Stimulated activated naive CD8-positive, alpha-beta T cell treated with anti-CD3 and anti-CD28 coated beads, Interleukin-15, Interleukin-2, amounts not matched to agents 100 U/mL and 50 U/mL, for 24 hours (primary cell): ENCODE measurements at regions not wholly inside any gene's neighbourhood (a gene's known extent, or its start where the extent isn't known, plus 50 kb on each side); places are given as distances from the start of the nearest gene placed in this dataset.
"Not testable (repeated sequence)": the region's sequence is repeated elsewhere in the genome, so short reads cannot be mapped to it uniquely, and the experiment has no call there.

Experiments
- ATAC-seq: fragments of 150-1000 bp; cut with Tn5 transposase; one replicate; pipeline ENCODE4 v1.10.0; 2021
- DNase-seq: peaks from one replicate; pipeline ENCODE4 v3.0.0; 2021

- no peak for ATAC-seq
- no peak for DNase-seq
Measured at GRCh38 chr4:128649161-128649560, 160.3 kb upstream of the JADE1 start.

- ATAC-seq (no peak), DNase-seq (no peak)
Measured at GRCh38 chr4:128648021-128648420, 161.5 kb upstream of the JADE1 start.

- not testable (repeated sequence) for ATAC-seq, DNase-seq
Measured at GRCh38 chr4:128646893-128647292, 162.6 kb upstream of the JADE1 start.

GRCh38 chr4:128644693-128645654 is 164.5 kb upstream of the JADE1 start:
- not testable (repeated sequence) for DNase-seq, ATAC-seq

GRCh38 chr4:128644107-128644506 is 165.4 kb upstream of the JADE1 start:
- not testable (repeated sequence) for ATAC-seq

GRCh38 chr4:128641566-128641965 is 167.9 kb upstream of the JADE1 start:
- DNase-seq, ATAC-seq: not testable (repeated sequence)

More at GRCh38 chr4:128644107-128644506, 165.4 kb upstream of the JADE1 start:
- not testable (repeated sequence) for DNase-seq

- DNase-seq = no peak
- no peak for ATAC-seq
Measured at GRCh38 chr4:128639541-128640270, 169.8 kb upstream of the JADE1 start.

- ATAC-seq = no peak
- DNase-seq = no peak
Measured at GRCh38 chr4:128636906-128637305, 172.6 kb upstream of the JADE1 start.

- no peak for ATAC-seq
- no peak for DNase-seq
Measured at GRCh38 chr4:128635955-128636560, 173.4 kb upstream of the JADE1 start.

GRCh38 chr4:128635141-128635954 is 174.2 kb upstream of the JADE1 start:
- no peak for ATAC-seq
- DNase-seq = no peak

GRCh38 chr4:128633067-128633466 is 176.4 kb upstream of the JADE1 start:
- ATAC-seq (no peak), DNase-seq (no peak)

GRCh38 chr4:128630871-128631270 is 178.6 kb upstream of the JADE1 start:
- ATAC-seq = no peak
- no peak for DNase-seq

- DNase-seq (no peak), ATAC-seq (no peak)
Measured at GRCh38 chr4:128623508-128624215, 185.8 kb upstream of the JADE1 start.

- not testable (repeated sequence) for ATAC-seq, DNase-seq
Measured at GRCh38 chr4:128620279-128620965, 189.1 kb upstream of the JADE1 start.

GRCh38 chr4:128615197-128615596 is 194.3 kb upstream of the JADE1 start:
- ATAC-seq (no peak), DNase-seq (no peak)

GRCh38 chr4:128608006-128608405 is 201.5 kb upstream of the JADE1 start:
- ATAC-seq = no peak

GRCh38 chr4:128606173-128606572 is 203.3 kb upstream of the JADE1 start:
- DNase-seq (no peak), ATAC-seq (no peak)

More at GRCh38 chr4:128608006-128608405, 201.5 kb upstream of the JADE1 start:
- no peak for DNase-seq

GRCh38 chr4:128604840-128605239 is 204.7 kb upstream of the JADE1 start:
- no peak for DNase-seq
- no peak for ATAC-seq

- ATAC-seq (no peak), DNase-seq (no peak)
Measured at GRCh38 chr4:128604204-128604603, 205.3 kb upstream of the JADE1 start.

GRCh38 chr4:128603081-128603480 is 206.4 kb upstream of the JADE1 start:
- DNase-seq (no peak), ATAC-seq (no peak)
